ENCODE measurements at regions not wholly inside any gene's neighbourhood (a gene's known extent, or its start where the extent isn't known, plus 50 kb on each side); places are given as distances from the start of the nearest gene placed in this dataset.

DNA sequence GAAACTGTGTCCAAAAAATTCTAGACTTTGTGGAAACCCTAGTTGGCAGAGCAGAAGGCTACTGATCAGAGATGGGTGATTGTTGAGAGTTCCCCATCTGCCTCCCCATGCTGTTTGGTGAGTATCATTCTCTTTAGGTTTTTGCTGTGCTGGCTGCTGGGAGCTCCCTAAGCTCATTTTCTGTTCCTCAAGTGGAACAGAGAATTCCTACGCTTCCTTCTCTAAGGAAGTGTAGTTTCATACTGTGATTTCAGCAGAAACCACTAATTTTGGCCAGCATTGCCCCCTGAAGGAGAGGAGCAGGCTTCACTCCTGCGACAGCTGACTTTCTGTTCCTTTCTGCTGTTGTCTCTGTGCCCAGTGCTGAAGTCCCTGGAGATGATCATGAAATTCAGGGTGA, 355.3 kb upstream of the NPVF start:
- Histone ChIP-seq H2AFZ (ENCODE audit: low read length) (no peak overlapping the region), H3K27ac (ENCODE audit: low read length) (no peak overlapping the region), H3K4me1 (ENCODE audit: insufficient read depth, low read length) (no peaks in the 10 kb centered on the region), H3K9me3 (ENCODE audit: low read length) (no peaks in the 10 kb centered on the region), H3K9me2 (replicated peaks; ENCODE audit: low read length) (no peaks in the 10 kb centered on the region), H3K4me2 (ENCODE audit: low read length) (no peak overlapping the region), H3F3A (ENCODE audit: low read length, unreplicated experiment) (no peaks in the 10 kb centered on the region), H3K36me3 (ENCODE audit: low read depth, low read length) (no peaks in the 10 kb centered on the region), H3K79me2 (ENCODE audit: low read length) (no peaks in the 10 kb centered on the region), H4K20me1 (ENCODE audit: low read length) (no peaks in the 10 kb centered on the region), H3K27me3 (ENCODE audit: low read length) (peaks cover 15% of the 10 kb centered on the region), H3K4me3 (ENCODE audit: low read length) (no peak overlapping the region), H3K9ac (ENCODE audit: low read length) (no peak overlapping the region)
- BruUV-seq (replicated peaks), result no TSS peak
- CTCF ChIA-PET, result no interaction called here
- ATAC-seq, result no peak
- POLR2A ChIA-PET (ENCODE audit: unreplicated experiment), result no interaction called here
- intact Hi-C loops (cut with micrococcal nuclease), result no loop called here
- TF ChIP-seq, protein P1, sequence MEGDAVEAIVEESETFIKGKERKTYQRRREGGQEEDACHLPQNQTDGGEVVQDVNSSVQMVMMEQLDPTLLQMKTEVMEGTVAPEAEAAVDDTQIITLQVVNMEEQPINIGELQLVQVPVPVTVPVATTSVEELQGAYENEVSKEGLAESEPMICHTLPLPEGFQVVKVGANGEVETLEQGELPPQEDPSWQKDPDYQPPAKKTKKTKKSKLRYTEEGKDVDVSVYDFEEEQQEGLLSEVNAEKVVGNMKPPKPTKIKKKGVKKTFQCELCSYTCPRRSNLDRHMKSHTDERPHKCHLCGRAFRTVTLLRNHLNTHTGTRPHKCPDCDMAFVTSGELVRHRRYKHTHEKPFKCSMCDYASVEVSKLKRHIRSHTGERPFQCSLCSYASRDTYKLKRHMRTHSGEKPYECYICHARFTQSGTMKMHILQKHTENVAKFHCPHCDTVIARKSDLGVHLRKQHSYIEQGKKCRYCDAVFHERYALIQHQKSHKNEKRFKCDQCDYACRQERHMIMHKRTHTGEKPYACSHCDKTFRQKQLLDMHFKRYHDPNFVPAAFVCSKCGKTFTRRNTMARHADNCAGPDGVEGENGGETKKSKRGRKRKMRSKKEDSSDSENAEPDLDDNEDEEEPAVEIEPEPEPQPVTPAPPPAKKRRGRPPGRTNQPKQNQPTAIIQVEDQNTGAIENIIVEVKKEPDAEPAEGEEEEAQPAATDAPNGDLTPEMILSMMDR (conservative IDR thresholded peaks at IDR 0.05; ENCODE audit: low read depth, low read length), result no peak
- TF ChIP-seq EZH2 (IDR thresholded peaks at IDR 0.05; ENCODE audit: low read length, unreplicated experiment) (no peak), EZH2phosphoT487 (IDR thresholded peaks at IDR 0.05; ENCODE audit: borderline replicate concordance, low read length) (no peak)
- no peak for DNase-seq

DNA sequence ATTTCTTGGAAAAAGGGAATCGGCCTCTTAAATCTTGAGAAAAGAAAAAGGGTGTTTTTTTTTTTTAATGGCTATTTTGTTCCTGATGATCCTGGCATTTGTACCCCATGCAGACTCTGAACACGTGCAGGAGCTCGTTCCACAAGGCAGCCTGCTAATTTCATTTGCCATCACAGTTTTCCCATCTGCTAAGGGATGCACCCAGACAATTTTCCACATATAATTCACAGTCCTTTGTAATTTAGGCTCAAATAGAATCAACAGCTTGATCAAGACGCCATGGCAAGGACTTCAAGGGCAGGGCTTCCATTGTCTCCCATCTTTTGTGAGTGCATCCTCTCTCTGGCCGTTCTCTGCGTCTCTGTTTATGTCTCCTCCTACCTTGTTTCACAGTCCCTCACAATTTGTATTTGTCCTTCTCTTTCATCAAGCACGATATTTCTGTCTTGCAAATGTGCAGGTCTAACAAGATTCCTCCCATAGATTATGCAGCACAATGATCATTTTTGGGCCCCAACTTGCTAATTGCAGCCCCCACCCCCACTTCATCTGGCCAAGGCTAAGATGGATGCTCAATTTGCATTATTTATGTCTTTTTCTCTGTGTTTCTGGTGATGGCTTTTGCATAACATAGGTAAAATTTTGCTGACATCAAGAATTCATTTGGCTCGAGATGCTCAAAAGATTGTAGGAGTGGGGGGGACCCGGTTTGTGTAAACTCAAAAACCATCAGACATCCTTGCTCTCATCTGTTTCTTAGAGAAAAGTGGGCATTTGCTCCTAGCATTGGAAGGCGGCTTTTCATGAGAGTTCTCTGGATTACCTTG, 356.0 kb upstream of the NPVF start:
- Histone ChIP-seq H3K9ac (ENCODE audit: low read length) (no peak overlapping the region), H3K27ac (ENCODE audit: low read length) (no peak overlapping the region), H3K79me2 (ENCODE audit: low read length) (no peaks in the 10 kb centered on the region), H4K20me1 (ENCODE audit: low read length) (no peaks in the 10 kb centered on the region), H3F3A (ENCODE audit: low read length, unreplicated experiment) (no peaks in the 10 kb centered on the region), H3K4me3 (ENCODE audit: low read length) (no peak overlapping the region), H3K27me3 (ENCODE audit: low read length) (peaks cover 21% of the 10 kb centered on the region), H2AFZ (ENCODE audit: low read length) (no peak overlapping the region), H3K4me1 (ENCODE audit: insufficient read depth, low read length) (no peaks in the 10 kb centered on the region), H3K9me3 (ENCODE audit: low read length) (no peaks in the 10 kb centered on the region), H3K36me3 (ENCODE audit: low read depth, low read length) (no peaks in the 10 kb centered on the region), H3K4me2 (ENCODE audit: low read length) (no peak overlapping the region), H3K9me2 (replicated peaks; ENCODE audit: low read length) (no peaks in the 10 kb centered on the region)
- intact Hi-C loops (cut with micrococcal nuclease), result no loop called here
- no TSS peak for BruUV-seq (replicated peaks)
- ATAC-seq (no peak), DNase-seq (no peak)
- TF ChIP-seq EZH2 (IDR thresholded peaks at IDR 0.05; ENCODE audit: low read length, unreplicated experiment) (no peak), EZH2phosphoT487 (IDR thresholded peaks at IDR 0.05; ENCODE audit: borderline replicate concordance, low read length) (no peak)
- TF ChIP-seq, protein P1 (conservative IDR thresholded peaks at IDR 0.05; ENCODE audit: low read depth, low read length), result no peak
- ChIA-PET POLR2A (ENCODE audit: unreplicated experiment) (no interaction called here), CTCF (no interaction called here)

DNA sequence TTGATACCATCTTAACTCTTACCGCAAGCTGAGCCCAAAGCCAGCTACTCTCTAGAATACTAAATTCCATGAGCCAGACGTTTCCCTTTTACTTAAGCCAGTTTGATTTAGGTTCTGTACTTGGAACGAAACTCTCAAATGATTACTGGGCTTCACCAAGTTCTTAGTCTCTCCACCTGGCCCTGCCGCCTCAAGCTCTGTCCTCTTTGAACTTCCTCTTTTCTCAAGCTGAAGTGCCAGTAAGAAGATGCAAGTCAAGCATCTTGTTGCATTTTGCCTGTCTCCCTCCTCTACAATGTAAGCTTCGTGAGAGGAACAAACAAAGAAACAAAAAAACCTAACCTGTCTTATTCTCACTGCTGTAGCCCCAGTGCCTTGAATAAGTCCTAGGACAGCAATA, 358.2 kb upstream of the NPVF start:
- Histone ChIP-seq H3K79me2 (ENCODE audit: low read length) (no peaks in the 10 kb centered on the region), H4K20me1 (ENCODE audit: low read length) (no peaks in the 10 kb centered on the region), H3K36me3 (ENCODE audit: low read depth, low read length) (no peaks in the 10 kb centered on the region), H3K27me3 (ENCODE audit: low read length) (peaks cover 33% of the 10 kb centered on the region), H3K9me3 (ENCODE audit: low read length) (no peaks in the 10 kb centered on the region), H3K4me3 (ENCODE audit: low read length) (no peak overlapping the region), H3F3A (ENCODE audit: low read length, unreplicated experiment) (no peaks in the 10 kb centered on the region), H3K9ac (ENCODE audit: low read length) (no peak overlapping the region), H3K27ac (ENCODE audit: low read length) (no peak overlapping the region), H3K9me2 (replicated peaks; ENCODE audit: low read length) (no peaks in the 10 kb centered on the region), H3K4me1 (ENCODE audit: insufficient read depth, low read length) (no peaks in the 10 kb centered on the region), H2AFZ (ENCODE audit: low read length) (no peak overlapping the region), H3K4me2 (ENCODE audit: low read length) (no peak overlapping the region)
- CTCF ChIA-PET, result no interaction called here
- TF ChIP-seq EZH2phosphoT487 (IDR thresholded peaks at IDR 0.05; ENCODE audit: borderline replicate concordance, low read length) (no peak), EZH2 (IDR thresholded peaks at IDR 0.05; ENCODE audit: low read length, unreplicated experiment) (no peak)
- TF ChIP-seq, protein P1 (conservative IDR thresholded peaks at IDR 0.05; ENCODE audit: low read depth, low read length), result no peak
- POLR2A ChIA-PET (ENCODE audit: unreplicated experiment), result no interaction called here
- no peak for ATAC-seq
- intact Hi-C loops (cut with micrococcal nuclease), result no loop called here
- no TSS peak for BruUV-seq (replicated peaks)
- DNase-seq, result no peak

Data from PC-3 (cell line).